Left lung (tissue), 4 donors: ENCODE measurements at regions not wholly inside any gene's neighbourhood (a gene's known extent, or its start where the extent isn't known, plus 50 kb on each side); places are given as distances from the start of the nearest gene placed in this dataset.

Experiments
- ATAC-seq: fragments of 200-7000 bp; cut with Tn5 transposase; one replicate; pipeline ENCODE4 v1.9.1; 2020; ENCODE audit warnings: moderate library complexity
- DNase-seq, 4 donors: peaks; one replicate each; pipeline ENCODE4 v3.0.0-alpha.2; 2013 to 2020
- H3K27ac ChIP-seq, 2 donors: fragments of 200-600 bp; sonication (generic) in 1 of 2; one replicate each; pipeline versions ENCODE4 v1.5.0 to v1.8.0; 2020 to 2021
- H3K27me3 ChIP-seq, 2 donors: fragments of 200-600 bp; sonication (generic) in 1 of 2; one replicate each; pipeline versions ENCODE4 v1.5.0 to v1.8.0; 2020 to 2021
- H3K36me3 ChIP-seq, 2 donors: fragments of 200-600 bp; sonication (generic) in 1 of 2; one replicate each; pipeline versions ENCODE4 v1.5.0 to v1.8.0; 2020 to 2021
- H3K4me1 ChIP-seq, 2 donors: fragments of 200-600 bp; one replicate each; pipeline ENCODE4 v1.8.0; 2021
- H3K4me3 ChIP-seq, 2 donors: fragments of 200-600 bp; sonication (generic) in 1 of 2; one replicate each; pipeline versions ENCODE4 v1.5.0 to v1.8.0; 2020 to 2021; ENCODE audit warnings: mild to moderate bottlenecking in 1 of 2
- H3K9me3 ChIP-seq, 2 donors: fragments of 200-600 bp; sonication (generic) in 1 of 2; one replicate each; pipeline versions ENCODE4 v1.5.0 to v1.8.0; 2020 to 2021
- intact Hi-C, 2 donors: fragments of 100-400 bp; cut with DNase I; formaldehyde crosslinking; loops; one replicate each; pipeline versions ENCODE4 v1.11.2 to v1.14.2; 2022
- TF ChIP-seq, protein P1 (sequence below), 2 donors: fragments of 200-600 bp; sonication (generic) in 1 of 2; IDR thresholded peaks; one replicate each; pipeline versions ENCODE4 v1.5.0 to v1.8.0; 2021; ENCODE audit warnings: antibody characterized with exemption in 2 of 2
- donor health status: DM: no; HTN: yes; CAD: no.
- donor health status: DM: no; HTN: no; CAD: no.

DNA sequence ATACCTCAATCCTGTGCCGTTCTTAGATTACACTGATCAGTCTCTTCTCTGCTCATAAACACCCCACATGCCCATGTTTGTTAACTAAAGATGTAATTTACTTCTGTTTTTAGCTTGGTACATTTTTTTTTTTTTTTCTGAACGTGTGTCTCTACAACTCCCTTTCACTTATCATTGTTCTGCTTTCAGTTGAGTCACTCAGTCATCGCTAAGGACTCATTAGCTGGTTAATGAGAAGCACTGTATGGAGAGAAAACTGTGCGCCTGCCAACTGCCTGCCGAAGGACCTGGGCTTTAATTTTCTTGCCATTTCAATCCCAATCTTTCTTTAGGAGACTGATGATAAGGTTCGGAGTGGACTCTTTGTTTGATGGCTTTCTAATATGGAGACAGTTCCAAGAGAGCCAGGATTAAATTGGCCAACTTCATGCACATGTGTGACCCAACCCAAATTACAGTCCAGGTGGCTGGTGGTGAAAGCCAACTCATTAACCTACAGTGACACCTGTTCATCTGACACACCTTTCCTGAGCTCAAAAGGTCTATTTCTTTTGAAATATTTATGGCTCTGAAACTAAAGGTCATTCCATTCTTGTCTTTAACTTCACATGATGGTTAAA is 334.1 kb downstream of the BCKDHB start:
- DNase-seq: no peak
- Histone ChIP-seq H3K4me1 (no peaks in the 10 kb centered on the region), H3K36me3 (no peaks in the 10 kb centered on the region), H3K27ac (no peak overlapping the region), H3K9me3 (no peaks in the 10 kb centered on the region), H3K4me3 (no peak overlapping the region), H3K27me3 (no peaks in the 10 kb centered on the region)
- intact Hi-C loops: no loop called here
- TF ChIP-seq, protein P1, sequence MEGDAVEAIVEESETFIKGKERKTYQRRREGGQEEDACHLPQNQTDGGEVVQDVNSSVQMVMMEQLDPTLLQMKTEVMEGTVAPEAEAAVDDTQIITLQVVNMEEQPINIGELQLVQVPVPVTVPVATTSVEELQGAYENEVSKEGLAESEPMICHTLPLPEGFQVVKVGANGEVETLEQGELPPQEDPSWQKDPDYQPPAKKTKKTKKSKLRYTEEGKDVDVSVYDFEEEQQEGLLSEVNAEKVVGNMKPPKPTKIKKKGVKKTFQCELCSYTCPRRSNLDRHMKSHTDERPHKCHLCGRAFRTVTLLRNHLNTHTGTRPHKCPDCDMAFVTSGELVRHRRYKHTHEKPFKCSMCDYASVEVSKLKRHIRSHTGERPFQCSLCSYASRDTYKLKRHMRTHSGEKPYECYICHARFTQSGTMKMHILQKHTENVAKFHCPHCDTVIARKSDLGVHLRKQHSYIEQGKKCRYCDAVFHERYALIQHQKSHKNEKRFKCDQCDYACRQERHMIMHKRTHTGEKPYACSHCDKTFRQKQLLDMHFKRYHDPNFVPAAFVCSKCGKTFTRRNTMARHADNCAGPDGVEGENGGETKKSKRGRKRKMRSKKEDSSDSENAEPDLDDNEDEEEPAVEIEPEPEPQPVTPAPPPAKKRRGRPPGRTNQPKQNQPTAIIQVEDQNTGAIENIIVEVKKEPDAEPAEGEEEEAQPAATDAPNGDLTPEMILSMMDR (IDR thresholded peaks at IDR 0.05): no peak
- ATAC-seq: no peak

DNA sequence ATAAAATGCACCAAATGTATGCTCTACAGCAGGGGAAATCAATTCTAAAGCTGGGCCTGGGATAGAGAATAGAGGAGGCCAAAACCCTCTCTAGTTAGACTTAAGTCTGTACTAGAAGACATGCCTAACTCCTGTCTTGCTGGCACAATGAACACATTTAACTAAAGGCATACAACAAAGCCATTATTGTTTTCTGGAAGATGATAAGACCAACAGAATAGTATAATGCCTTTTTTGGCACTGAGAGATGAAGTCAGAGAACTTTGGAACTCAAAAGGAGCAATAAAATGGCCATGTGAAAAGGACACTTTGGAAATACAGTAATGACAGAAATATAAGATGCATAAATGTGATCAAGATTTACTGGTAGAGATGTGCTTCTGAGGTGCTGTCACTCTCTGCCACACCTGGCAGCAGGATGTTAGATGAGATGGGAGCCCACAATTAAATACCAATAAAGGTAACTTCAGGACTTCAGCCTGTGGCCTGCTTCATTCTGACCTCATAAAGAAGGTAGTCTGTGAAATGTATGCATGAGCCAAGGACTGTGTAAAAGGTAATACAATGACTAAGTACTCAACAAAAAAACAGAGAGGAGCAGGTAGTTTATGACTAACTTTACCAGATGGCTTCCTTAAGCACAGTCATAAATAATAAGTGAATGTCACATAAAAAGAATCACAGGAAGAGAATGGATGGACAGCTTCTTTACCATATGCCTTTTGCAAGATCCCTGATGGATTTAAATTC is 333.4 kb downstream of the BCKDHB start:
- DNase-seq (no peak), ATAC-seq (no peak)
- Histone ChIP-seq H3K4me3 (no peak overlapping the region), H3K27me3 (no peaks in the 10 kb centered on the region), H3K36me3 (no peaks in the 10 kb centered on the region), H3K9me3 (no peaks in the 10 kb centered on the region), H3K27ac (no peak overlapping the region), H3K4me1 (no peaks in the 10 kb centered on the region)
- intact Hi-C loops: no loop called here
- TF ChIP-seq, protein P1 (IDR thresholded peaks at IDR 0.05): no peak

DNA sequence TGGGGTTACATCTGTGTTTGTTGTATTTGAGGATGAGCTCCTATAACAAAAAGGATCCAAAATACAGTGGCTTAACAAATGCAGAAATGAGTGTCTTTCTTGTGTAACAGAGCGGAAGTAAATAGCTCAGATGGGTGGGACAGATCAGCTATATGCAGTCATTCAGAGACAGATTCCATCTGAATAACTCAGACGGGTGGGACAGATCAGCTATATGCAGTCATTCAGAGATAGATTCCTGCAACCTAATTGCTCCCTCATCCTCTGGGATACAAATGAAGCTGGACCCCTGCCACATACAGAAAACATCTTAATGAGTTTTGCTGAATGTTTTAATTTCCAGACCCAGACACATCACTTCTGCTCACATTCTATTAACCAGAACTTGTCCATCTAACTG is 332.3 kb downstream of the BCKDHB start:
- intact Hi-C loops: no loop called here
- no peak overlapping the region for H3K27ac ChIP-seq
- ATAC-seq (no peak), DNase-seq (no peak)
- H3K9me3 ChIP-seq: no peaks in the 10 kb centered on the region
- no peaks in the 10 kb centered on the region for H3K36me3 ChIP-seq
- TF ChIP-seq, protein P1 (IDR thresholded peaks at IDR 0.05): no peak
- H3K27me3 ChIP-seq: no peaks in the 10 kb centered on the region
- H3K4me3 ChIP-seq: no peak overlapping the region
- H3K4me1 ChIP-seq: no peaks in the 10 kb centered on the region

DNA sequence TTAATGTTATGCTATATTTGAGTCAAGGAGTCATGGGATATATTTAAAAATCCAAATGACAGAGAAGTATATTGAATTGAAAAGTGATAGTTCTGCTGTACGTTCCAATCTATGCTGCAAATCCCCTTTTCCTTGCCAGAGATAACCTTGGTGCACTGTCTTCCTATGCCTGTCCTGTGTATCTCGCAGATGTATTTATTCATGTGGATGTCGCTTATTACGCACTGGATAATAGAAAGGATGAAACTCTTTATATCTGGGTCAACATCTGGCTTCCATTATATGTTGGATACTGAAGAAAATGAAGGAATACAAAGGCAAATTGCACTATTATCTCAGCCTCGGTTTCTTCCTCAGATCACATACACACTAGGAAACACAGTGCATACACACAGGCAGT is 331.3 kb downstream of the BCKDHB start:
- no peak overlapping the region for H3K27ac ChIP-seq
- no peaks in the 10 kb centered on the region for H3K4me1 ChIP-seq
- ATAC-seq (no peak), DNase-seq (no peak)
- H3K36me3 ChIP-seq: no peaks in the 10 kb centered on the region
- TF ChIP-seq, protein P1 (IDR thresholded peaks at IDR 0.05): no peak
- H3K4me3 ChIP-seq: no peak overlapping the region
- no peaks in the 10 kb centered on the region for H3K9me3 ChIP-seq
- intact Hi-C loops: no loop called here
- H3K27me3 ChIP-seq: no peaks in the 10 kb centered on the region

DNA sequence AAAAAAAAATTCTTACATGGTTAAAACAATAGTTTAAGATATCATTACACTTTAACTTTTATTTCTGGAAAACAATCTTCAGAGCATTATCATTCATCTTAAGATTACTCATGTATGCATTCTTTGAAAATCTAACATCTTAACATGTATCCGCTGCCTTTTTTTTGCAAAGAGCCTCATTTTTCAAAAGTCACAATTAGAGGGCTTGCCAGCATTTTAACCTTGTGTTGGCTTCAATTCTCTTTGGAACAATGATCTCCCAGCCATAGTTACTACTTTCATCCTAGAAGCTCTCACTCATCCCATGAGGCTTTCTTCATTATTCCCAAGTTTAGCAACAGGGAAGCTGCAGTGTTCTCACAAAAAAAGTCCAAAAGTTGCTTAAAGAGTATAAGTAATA is 330.8 kb downstream of the BCKDHB start:
- H3K27ac ChIP-seq: no peak overlapping the region
- ATAC-seq (no peak), DNase-seq (no peak)
- no peaks in the 10 kb centered on the region for H3K4me1 ChIP-seq
- no peak overlapping the region for H3K4me3 ChIP-seq
- TF ChIP-seq, protein P1 (IDR thresholded peaks at IDR 0.05): no peak
- no peaks in the 10 kb centered on the region for H3K36me3 ChIP-seq
- no peaks in the 10 kb centered on the region for H3K27me3 ChIP-seq
- no peaks in the 10 kb centered on the region for H3K9me3 ChIP-seq
- intact Hi-C loops: no loop called here
